ENCODE measurements at regions not wholly inside any gene's neighbourhood (a gene's known extent, or its start where the extent isn't known, plus 50 kb on each side); places are given as distances from the start of the nearest gene placed in this dataset.

- TF ChIP-seq POLR2A (IDR thresholded peaks at IDR 0.05), result no peak
- TF ChIP-seq, protein P1, sequence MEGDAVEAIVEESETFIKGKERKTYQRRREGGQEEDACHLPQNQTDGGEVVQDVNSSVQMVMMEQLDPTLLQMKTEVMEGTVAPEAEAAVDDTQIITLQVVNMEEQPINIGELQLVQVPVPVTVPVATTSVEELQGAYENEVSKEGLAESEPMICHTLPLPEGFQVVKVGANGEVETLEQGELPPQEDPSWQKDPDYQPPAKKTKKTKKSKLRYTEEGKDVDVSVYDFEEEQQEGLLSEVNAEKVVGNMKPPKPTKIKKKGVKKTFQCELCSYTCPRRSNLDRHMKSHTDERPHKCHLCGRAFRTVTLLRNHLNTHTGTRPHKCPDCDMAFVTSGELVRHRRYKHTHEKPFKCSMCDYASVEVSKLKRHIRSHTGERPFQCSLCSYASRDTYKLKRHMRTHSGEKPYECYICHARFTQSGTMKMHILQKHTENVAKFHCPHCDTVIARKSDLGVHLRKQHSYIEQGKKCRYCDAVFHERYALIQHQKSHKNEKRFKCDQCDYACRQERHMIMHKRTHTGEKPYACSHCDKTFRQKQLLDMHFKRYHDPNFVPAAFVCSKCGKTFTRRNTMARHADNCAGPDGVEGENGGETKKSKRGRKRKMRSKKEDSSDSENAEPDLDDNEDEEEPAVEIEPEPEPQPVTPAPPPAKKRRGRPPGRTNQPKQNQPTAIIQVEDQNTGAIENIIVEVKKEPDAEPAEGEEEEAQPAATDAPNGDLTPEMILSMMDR (IDR thresholded peaks at IDR 0.05), result no peak
- 84 to 87% methylated on average over 11 of the region's 11 CpGs for WGBS, 2 donors
- no peak overlapping the region for H3K4me3 ChIP-seq (replicated peaks in 1 of 3)
- no peaks in the 10 kb centered on the region for H3K36me3 ChIP-seq
- H3K27me3 ChIP-seq, result no peaks in the 10 kb centered on the region
- H3K9me3 ChIP-seq, result no peaks in the 10 kb centered on the region
- intact Hi-C loops (cut with DNase I), result no loop called here
- DNase-seq, result no peak
- H3K27ac ChIP-seq, result no peak overlapping the region
- no peaks in the 10 kb centered on the region for H3K4me1 ChIP-seq
Observed at GRCh38 chr16:60279061-60279665, 1545.0 kb upstream of the GOT2 start.

DNA sequence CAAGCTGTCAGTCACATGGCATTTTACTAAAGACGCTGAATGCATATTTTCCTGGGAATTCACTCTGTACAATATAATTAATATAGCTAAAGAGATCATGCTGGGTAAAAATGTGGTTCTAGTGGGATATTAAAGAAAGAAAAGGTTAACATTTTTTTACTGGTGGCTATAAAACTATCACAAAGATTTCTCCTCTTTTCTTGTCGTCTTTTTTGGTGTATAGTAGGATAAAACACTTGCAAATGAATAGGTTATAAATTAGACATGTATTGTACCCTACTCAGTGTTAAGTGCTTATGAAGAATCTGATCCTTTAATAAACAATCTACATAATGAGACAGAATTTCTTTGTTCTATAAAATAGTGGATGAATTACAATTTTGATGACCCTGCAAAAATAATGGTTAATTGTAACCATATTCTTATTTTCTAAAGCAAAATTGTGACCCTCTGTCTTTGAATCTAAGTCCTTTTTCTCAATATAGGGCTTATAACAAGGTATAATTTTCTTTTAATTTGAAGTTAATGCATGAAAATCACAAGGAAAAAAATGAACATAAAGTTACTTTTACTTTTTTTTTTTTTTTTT is 1540.4 kb upstream of the GOT2 start:
- H3K27ac ChIP-seq, result no peak overlapping the region
- no peaks in the 10 kb centered on the region for H3K27me3 ChIP-seq
- H3K4me1 ChIP-seq, result no peaks in the 10 kb centered on the region
- no peak for DNase-seq
- H3K36me3 ChIP-seq, result no peaks in the 10 kb centered on the region
- no peak overlapping the region for H3K4me3 ChIP-seq (replicated peaks in 1 of 3)
- 83 to 87% methylated on average over 2 of the region's 2 CpGs for WGBS, 2 donors
- no peaks in the 10 kb centered on the region for H3K9me3 ChIP-seq
- TF ChIP-seq, protein P1 (IDR thresholded peaks at IDR 0.05), result no peak
- TF ChIP-seq POLR2A (IDR thresholded peaks at IDR 0.05), result no peak
- intact Hi-C loops (cut with DNase I), result no loop called here

DNA sequence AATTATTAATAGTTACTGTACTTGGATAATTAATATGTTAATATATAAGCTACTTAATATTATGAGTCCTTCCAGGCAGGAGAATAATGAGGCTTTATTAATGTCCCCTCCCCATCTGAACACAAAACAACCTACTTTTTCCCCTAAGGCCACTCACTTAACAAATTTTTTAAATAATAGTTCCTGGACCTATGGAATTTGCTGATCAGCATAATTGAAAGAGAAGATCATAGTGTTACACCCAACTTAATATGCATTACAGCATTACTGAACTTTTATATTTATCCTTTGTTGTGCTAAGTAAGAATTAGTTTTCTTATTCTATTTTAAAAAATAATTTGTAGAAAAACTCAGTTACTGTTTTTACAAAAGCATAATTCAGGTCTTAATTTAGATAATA is 1537.7 kb upstream of the GOT2 start:
- no peaks in the 10 kb centered on the region for H3K9me3 ChIP-seq
- TF ChIP-seq POLR2A (IDR thresholded peaks at IDR 0.05), result no peak
- TF ChIP-seq, protein P1 (IDR thresholded peaks at IDR 0.05), result no peak
- no peaks in the 10 kb centered on the region for H3K27me3 ChIP-seq
- no peak for DNase-seq
- no peak overlapping the region for H3K4me3 ChIP-seq (replicated peaks in 1 of 3)
- H3K4me1 ChIP-seq, result no peaks in the 10 kb centered on the region
- intact Hi-C loops (cut with DNase I), result no loop called here
- no peak overlapping the region for H3K27ac ChIP-seq
- no peaks in the 10 kb centered on the region for H3K36me3 ChIP-seq

DNA sequence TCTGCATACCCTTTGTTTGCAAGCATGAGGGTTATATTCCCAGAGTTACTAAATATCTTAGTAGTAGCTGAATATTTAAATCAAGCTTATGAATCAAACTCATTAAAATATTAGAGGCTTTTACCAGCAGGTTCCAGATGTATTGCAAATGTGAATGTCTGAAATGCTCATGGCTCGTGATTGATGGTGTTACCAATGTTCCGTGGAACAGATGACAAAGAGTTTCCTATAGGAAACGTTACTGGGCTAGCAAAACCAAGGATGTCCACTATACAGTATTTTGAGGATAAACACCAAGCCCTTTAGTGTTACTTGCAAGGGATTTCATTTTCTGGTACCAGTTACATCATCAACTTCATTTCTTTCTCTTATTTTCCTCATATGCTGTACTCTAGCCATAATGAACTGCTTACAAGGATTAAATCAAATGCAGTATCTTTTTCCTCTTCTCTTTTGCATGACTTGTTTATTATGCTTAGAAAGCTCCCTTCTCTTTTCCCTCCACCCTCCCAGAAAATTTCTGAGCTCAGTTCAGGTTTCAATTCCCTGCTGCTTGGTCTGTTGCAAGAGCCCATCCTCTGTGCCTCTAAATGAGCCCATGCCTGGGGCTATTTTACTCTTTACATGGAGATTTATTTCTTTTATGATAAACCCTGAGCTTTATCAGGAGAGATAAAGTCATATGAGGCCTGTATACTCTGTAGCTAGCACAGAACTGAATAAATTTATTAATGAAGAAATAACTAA is 1537.1 kb upstream of the GOT2 start:
- 44 to 59% methylated on average over 3 of the region's 3 CpGs for WGBS, 2 donors
- Histone ChIP-seq H3K4me1 (no peaks in the 10 kb centered on the region), H3K27ac (no peak overlapping the region), H3K36me3 (no peaks in the 10 kb centered on the region), H3K27me3 (no peaks in the 10 kb centered on the region), H3K4me3 (replicated peaks in 1 of 3) (no peak overlapping the region), H3K9me3 (no peaks in the 10 kb centered on the region)
- intact Hi-C loops (cut with DNase I), result no loop called here
- TF ChIP-seq, protein P1 (IDR thresholded peaks at IDR 0.05), result no peak
- TF ChIP-seq POLR2A (IDR thresholded peaks at IDR 0.05), result no peak
- DNase-seq, result no peak

- intact Hi-C loops (cut with DNase I), result no loop called here
- no peaks in the 10 kb centered on the region for H3K36me3 ChIP-seq
- WGBS, 2 donors, result 36 to 38% methylated on average over 1 of the region's 1 CpG
- H3K9me3 ChIP-seq, result no peaks in the 10 kb centered on the region
- no peaks in the 10 kb centered on the region for H3K4me1 ChIP-seq
- no peak overlapping the region for H3K27ac ChIP-seq
- DNase-seq, result no peak
- no peak overlapping the region for H3K4me3 ChIP-seq (replicated peaks in 1 of 3)
- no peaks in the 10 kb centered on the region for H3K27me3 ChIP-seq
- TF ChIP-seq, protein P1 (IDR thresholded peaks at IDR 0.05), result no peak
- TF ChIP-seq POLR2A (IDR thresholded peaks at IDR 0.05), result no peak
Observed at GRCh38 chr16:60261425-60261824, 1527.3 kb upstream of the GOT2 start.
